Upper lobe of left lung (tissue), 4 donors: ENCODE measurements at regions not wholly inside any gene's neighbourhood (a gene's known extent, or its start where the extent isn't known, plus 50 kb on each side); places are given as distances from the start of the nearest gene placed in this dataset.

Experiments used
- CTCF ChIP-seq, 6 experiments: fragments of 450-650 bp in 4 of 6; fragments of 200-600 bp in 2 of 6; sonication (generic) in 2 of 6; IDR thresholded peaks; one replicate each; pipeline ENCODE4 v1.5.1; 2016 to 2019; ENCODE audit warnings: antibody characterized with exemption in 6 of 6
- EP300 ChIP-seq, 4 donors: sonication (generic); formaldehyde crosslinking; IDR thresholded peaks; one replicate each; pipeline ENCODE4 v1.5.1; 2017; ENCODE audit warnings: antibody characterized with exemption in 4 of 4, control low read depth in 2 of 4

- TF ChIP-seq CTCF (IDR thresholded peaks at IDR 0.05), result no peak
- TF ChIP-seq EP300 (IDR thresholded peaks at IDR 0.05), result no peak
Observed at GRCh38 chr15:68003297-68003696, 50.8 kb upstream of the PIAS1 start.
